ENCODE measurements at regions not wholly inside any gene's neighbourhood (a gene's known extent, or its start where the extent isn't known, plus 50 kb on each side); places are given as distances from the start of the nearest gene placed in this dataset.

- TF ChIP-seq, protein P1, sequence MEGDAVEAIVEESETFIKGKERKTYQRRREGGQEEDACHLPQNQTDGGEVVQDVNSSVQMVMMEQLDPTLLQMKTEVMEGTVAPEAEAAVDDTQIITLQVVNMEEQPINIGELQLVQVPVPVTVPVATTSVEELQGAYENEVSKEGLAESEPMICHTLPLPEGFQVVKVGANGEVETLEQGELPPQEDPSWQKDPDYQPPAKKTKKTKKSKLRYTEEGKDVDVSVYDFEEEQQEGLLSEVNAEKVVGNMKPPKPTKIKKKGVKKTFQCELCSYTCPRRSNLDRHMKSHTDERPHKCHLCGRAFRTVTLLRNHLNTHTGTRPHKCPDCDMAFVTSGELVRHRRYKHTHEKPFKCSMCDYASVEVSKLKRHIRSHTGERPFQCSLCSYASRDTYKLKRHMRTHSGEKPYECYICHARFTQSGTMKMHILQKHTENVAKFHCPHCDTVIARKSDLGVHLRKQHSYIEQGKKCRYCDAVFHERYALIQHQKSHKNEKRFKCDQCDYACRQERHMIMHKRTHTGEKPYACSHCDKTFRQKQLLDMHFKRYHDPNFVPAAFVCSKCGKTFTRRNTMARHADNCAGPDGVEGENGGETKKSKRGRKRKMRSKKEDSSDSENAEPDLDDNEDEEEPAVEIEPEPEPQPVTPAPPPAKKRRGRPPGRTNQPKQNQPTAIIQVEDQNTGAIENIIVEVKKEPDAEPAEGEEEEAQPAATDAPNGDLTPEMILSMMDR (IDR thresholded peaks at IDR 0.05): no peak
- no peak for TF ChIP-seq POLR2A (IDR thresholded peaks at IDR 0.05)
These were observed 192.2 kb upstream of the RHOBTB1 start for GRCh38 chr10:61136139-61136538.

Data from testis (tissue), 2 donors.